Left hindlimb (tissue), 1 donor: ENCODE measurements at regions not wholly inside any gene's neighbourhood (a gene's known extent, or its start where the extent isn't known, plus 50 kb on each side); places are given as distances from the start of the nearest gene placed in this dataset.
A peak's percentile ranks its signal among the peaks of the same experiment; 100 is the strongest.

Source experiments
- DNase-seq: peaks from one replicate; pipeline ENCODE4 v3.0.0-alpha.2; 2018

DNA sequence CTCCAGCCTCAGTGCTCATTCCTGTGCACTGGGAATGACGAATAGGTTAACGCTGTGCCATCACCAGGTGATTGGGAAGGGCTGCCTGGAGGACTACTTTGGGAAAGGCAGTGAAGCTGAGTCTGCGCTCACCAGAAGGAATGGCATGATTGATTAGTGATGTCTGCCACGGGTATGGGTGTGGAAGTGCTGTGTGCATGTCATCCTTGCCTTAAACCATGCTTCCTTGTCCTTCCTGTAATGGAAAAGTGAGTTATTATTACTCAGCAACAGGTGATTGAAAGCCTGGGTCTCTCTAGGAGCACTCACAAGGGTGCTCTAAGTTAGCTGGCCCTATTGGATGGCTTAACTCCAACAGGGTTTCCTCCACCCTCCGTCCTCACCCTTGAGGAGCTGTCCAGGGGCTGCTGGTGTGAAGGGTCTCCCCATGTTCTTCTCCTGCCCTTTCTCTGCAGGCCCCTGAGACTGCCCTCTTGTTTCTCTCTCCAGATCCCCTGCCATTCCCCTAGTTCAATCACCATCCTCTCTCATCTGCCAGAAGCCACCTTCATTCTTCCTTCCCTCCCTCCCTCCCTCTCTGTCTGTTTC is 121.9 kb upstream of the NECTIN1 start:
- no peak for DNase-seq

DNA sequence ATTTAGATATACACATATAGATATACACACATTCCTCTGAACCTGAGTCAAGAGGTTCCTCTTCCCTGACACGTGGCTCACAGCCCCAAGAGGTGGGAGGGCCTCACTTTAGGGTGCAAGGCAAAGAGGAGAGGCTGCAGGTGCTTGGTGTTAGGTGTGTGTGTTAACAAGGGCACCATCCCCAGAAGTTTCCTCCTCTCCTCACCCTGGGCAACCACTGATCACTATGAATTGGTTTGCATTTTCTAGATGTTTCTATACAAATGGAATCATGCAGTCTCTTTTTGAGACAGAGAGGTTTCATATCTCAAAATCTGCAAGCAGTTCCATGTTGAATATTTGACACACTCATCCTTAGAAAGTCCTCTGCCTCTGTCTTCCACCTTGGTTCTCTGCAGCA is 120.9 kb upstream of the NECTIN1 start:
- no peak for DNase-seq

DNA sequence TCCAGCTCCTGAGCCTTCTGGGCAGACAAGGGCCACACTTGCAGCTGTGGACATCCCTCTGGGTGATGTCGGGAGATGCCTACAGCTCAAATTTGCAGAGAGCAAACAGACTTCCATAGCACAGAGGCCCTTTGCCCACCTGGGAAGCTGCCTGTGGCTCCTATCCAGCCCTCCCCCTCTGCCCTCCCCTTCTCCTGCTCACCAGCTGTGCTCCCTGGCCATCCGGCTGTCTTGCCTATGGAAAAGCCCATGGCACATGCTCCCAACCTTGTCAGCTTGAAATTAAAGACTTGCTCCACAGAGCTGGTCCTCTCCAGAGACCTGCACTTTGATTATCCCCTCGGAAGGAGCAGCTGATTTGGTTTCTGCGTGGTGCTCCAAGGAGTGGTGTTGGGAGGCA is 118.9 kb upstream of the NECTIN1 start:
- no peak for DNase-seq

DNA sequence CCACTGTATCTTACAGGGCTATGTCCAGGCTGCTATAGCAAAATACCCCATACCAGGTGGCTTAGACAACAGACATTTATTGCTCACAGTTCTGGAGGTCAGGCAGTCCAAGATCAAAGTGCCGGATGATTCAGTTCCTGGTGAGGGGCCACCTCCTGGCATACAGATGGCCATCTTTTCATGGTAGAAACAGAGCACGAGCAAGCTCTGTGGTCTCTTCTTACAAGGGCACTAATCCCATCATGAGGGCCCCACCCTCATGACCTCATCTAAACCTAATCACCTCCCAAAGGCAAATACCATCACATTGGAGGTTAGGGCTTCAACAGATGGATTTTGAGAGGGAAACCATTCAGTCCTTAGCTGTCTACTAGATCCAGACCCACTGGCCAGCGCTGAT is 117.4 kb upstream of the NECTIN1 start:
- no peak for DNase-seq

DNA sequence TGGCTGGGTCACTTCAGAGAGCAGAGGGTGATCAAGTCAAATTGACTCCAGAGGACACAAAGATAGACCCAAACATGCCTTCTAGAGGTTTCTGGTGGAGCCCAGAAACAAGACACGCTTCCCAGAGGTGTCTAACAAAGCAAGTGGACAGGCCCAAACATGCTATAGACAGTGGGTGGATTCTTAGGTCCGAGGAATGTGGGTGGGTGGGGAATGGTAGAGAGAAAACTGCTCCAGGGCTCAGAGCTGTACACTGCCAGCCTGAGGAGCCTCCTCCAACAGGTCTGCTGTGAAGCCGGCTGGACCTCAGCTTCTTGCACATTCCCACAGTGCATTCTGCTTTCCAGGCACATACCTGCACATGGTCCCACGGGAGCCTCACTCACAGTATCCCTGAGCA is 116.8 kb upstream of the NECTIN1 start:
- no peak for DNase-seq

DNA sequence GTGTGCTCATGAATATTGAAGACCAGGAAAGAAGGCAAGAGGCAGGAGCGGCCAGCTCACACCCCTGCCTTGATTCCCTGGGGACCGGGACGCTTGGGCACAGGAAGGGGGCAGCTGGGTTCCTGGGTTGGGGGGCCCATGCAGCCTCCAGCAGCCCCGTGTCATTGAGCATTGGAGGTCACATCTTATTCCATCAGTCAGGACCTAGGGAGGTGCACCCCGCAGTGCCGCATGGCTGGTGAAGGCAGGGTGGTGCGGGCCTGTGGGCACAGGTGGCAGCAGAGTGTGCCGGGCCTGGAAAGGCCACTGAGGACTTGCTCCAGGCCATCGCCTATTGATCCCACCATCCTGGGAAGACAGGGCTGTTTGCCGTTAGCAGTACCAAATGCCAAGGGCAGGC is 116.3 kb upstream of the NECTIN1 start:
- no peak for DNase-seq

DNA sequence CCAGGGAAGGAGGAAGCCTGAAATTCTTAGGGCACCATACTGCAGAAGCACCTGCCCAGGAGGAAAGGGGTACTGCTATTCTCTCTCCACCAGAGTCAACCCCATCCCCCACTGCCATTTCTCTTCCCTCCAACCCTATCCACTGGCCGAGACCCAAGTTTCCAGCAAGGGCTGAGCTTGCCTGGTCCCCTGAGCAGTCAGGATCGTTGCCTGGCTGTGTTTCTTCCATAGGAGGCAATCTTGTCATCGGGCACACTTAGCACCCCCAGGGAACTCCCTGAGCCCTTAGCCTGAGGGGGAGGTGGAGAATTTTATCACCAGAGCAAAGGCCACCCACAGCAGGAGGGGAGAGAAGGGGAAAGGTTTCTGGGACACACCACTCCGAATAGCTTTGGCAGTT is 115.8 kb upstream of the NECTIN1 start:
- DNase-seq: no peak

DNA sequence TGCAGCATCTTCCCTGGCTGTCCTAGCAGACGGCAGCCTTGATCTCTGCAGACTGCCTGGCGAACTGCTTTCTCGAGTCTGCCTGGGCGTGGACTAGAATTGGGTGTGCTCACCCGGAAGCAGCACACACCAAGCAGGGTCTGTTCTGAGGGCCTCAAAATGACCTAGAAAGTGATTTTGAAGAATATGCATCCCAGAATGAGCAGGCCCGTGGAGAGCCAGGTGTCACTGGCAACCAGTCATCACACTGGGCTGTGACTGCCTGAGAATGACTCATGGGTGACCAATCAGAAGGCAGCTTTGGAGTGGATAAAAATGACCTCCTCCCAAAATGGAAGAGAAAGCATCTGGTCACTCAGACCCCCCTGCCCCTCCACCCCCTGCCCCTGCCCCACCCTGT is 114.9 kb upstream of the NECTIN1 start:
- no peak for DNase-seq

DNA sequence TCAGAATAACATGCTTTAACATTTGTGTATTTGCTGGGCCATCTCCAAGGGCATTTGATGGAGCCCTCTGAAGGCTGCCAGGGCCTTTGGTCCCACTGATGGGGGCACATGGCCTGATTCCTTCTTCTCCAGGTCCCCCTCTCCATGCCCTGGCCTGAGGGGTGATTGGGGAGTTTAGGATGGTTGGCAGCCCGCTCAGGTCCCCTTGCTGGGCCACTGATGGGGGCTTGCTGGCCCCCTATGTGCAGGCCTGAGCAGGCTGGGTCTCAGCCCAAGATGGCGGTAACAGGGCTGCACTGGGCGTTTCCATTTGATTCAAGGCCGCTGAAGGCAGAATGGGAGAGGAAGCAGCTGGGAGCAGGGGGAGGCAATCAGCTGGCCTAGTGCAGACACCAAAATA is 113.7 kb upstream of the NECTIN1 start:
- DNase-seq: no peak

DNA sequence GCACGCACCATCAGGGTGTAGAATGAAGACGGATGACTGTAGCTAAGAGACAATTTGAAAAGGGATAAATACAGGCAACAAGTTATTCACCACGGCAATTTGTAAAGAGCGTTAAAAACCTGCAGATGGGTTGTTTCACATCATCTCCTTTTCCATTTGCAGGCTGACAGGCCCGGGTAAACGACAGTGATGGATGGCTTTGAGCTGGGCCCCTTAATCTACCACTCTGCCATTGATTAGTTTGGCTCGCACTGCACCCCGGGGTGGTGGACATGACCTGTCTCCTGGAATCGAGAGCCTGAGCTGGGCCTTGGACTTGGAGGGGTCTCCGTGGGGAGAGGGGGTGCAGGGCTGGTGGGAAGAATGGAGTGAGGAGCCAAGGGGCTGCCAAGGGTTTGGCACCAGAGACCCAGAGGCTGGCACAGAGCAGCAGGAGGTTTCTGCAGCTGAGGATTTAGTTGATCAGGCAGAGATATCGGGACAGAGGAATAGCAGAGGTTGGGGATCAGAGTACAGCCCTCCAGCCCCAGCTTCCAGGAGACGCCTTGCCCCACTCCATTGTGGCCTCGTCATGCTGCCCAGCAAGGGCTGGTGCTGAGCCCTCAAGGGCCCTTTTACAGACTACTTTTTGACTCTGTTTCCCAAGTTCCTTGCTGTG is 110.6 kb upstream of the NECTIN1 start:
- DNase-seq: no peak

DNA sequence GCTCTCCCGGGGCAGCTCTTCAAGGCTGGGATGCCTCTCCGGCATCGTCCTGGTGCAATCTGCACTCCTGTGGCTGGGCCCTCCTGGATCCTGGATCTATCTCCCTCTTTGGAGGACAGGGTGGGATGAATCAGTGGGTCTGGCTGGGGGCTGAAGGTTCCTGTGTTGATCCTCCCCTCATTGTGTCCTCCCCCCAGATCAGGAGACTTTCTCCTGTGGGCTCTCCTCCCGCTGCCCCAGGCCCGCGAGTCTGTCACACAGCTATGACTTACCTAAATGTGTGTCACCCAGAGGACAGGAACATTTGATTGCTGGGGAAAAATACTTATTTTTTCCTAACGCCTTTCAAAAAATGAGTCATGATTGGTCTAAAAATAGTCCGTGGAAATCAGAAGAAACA is 106.8 kb upstream of the NECTIN1 start:
- DNase-seq: no peak

DNA sequence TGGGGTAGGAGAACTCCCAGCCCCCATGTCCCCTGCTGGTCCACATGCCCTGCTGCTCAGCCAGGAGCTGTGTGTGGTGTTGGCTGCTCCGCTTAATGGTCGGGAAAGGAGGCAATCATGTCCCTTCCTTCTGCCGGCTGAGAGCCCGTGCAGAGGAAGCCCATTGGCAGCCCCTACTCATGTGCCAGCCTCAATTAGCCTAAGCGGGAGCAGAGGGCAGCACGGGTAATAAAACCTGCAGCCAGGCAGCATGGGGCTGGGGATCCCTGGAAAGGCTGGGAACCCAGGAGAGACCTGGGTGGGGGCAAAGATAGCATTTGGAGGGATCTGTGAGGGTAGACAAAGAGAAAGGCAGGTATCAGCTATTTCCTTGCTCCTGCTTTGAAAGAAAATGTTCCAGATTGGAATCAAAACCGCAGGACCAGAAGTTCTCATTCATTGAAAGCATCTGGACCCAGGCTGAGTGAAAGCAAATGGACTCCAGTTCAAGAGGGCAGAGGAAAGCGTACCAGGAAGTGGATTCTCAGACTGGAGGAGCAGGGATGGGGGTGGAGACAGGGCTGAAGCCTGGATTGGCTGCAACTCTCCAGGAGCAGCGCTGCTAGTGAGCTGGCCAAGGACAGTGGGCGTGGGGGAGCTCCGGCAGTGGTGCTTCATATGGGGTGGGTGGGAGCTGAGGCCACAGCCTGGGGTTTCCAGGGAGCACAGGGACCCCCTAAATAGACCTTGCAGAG is 103.4 kb upstream of the NECTIN1 start:
- DNase-seq: peak; percentile 62

DNA sequence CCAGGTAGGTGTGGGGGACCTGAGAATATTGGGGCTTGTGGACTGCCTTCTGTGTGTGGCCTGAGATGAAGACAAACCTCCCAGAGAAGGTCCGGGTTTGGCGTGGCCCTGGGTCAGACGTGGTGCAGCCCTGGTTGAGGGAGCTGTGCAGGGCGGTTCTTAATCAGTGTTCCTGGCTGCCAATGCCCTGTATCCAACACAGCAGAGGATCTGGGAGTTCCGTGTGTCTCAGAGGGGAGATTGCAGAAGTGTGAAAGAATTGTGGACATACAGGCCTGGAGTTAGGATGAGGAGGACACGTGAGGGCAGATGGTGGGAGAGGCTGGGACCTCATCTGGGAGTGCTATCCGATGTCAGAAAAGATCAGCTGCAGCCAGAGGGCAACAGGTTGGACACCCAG is 102.0 kb upstream of the NECTIN1 start:
- no peak for DNase-seq

DNA sequence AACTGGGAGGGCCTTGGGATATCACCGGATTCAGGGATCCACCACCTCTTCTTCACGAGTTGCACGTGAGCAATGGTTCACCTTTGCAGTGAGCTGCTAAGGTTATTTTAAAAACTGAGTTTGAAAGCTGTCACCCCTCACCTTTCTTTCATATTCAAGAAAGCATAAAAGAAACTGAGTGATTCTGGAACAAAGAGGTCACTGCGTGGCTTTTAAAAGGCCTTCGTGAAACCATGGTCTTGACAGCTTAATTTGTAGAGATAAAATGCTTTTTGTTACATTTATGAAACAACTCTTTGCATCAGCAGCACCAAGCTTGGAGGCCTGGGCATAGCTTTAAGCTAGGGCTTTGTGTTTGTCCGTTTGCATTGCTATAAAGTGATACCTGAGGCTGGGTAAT is 101.4 kb upstream of the NECTIN1 start:
- DNase-seq: no peak

DNA sequence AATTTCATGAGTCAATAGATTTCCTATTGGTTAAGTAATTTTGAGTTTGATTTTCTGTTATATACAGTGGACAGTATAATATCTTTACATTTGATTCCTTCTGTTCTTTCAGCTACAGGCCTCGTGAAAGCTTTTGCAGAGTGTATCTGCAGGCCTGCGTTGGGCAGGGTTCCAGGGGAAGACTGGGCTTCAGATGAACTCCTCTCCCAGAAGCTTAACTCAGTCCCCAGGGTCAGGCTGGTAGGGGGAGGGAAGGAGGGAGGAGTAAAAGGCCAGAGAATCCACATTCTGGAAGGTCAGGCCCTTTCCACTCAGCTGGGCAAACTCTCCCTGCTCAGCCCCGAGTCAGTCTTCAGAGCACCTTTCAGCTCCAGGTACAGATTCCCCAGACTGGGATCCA is 100.4 kb upstream of the NECTIN1 start:
- no peak for DNase-seq

DNA sequence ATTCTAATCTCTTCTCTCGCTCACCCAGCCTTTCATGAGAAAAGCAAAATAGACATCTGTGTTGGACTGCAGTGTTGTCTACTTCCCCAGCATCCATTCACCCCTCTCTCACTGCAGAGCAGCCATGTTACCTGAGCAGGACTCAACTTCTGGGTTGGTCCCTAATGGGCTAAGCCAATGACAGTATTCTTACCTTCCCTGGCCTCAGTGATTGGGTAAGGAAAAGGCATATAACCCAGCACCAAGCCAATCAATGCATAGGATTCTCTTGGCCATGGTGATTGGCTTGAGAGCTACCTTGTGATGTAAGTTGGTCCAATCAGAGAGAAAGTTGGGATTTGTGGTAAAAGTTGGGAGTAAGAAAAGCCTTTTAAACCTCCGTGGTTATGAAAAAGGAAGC is 99.8 kb upstream of the NECTIN1 start:
- DNase-seq: no peak

DNA sequence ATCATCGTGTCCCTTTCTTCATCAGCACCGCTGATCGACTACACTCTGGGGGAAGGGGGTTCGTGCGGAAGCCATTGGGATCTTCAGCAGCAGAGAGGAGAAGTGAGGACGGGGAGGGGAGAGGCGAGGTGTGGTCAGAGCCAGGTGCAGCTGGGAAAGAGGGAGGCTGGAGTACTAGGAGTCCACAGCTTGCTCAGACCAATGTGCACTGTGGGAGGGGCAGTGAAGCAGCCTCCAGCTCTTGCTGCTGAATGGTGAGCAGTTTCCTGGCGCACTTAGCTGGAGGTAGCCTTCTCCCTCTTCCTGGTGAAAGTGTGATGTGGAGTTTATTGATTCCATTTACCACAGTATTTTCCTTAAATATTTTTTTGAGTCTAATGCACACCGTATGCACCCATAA is 99.0 kb upstream of the NECTIN1 start:
- no peak for DNase-seq

DNA sequence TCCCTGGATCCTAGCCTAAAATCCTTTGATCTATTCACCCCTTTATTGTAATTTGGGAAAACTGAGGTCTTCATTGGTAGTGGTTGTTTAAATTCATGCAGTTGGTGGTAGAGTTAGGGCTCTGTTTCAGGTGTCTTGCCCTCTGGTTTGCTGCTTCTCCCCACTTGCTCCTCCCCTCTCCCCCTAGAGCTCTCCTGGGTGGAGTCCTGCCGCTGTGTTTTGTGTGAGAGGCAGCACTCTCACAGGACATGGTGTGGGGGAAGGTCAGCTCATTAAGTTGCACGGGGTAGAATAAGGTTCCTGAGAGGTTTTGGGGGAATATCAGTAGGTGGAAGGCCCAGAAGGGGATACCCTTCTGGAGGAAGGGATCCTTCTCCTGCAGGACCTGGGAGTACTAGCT is 98.1 kb upstream of the NECTIN1 start:
- DNase-seq: no peak

DNA sequence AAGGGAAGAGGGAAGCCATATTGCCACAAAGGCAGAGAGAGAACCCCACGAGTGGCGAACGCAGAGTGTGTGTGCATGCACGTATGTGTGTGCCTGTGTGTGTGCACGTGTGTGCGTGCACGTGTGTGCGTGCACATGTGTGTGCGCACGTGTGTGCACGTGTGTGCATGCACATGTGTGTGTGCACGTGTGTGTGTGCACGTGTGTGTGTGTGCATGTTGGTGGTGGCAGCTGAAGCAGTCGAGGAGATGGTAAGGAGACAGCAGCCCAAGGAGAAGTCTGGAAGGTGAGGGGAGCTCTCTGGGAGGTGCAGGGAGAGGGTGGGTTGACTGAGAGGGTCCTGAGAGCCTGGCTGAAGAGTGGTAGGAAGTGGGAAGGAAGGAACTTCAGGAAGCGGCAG is 94.1 kb upstream of the NECTIN1 start:
- no peak for DNase-seq

DNA sequence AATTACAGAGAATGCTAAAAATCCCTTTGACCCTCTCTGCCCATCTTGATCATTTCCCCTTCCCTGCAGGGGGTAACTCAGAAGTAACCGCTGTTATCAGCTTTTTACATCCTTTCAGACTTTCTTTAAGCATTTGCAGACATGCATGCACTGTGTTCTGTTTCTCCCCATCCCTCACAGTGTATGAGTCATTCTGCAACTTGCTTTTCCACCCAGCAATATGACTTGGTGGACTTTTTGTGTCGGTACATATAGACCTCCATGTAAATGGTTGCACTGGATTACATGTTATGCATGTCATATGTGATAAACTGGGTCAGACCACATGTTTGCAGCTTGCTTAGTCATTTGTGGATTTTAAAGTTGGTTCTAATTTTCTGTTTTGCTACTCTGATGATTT is 87.7 kb upstream of the NECTIN1 start:
- no peak for DNase-seq

DNA sequence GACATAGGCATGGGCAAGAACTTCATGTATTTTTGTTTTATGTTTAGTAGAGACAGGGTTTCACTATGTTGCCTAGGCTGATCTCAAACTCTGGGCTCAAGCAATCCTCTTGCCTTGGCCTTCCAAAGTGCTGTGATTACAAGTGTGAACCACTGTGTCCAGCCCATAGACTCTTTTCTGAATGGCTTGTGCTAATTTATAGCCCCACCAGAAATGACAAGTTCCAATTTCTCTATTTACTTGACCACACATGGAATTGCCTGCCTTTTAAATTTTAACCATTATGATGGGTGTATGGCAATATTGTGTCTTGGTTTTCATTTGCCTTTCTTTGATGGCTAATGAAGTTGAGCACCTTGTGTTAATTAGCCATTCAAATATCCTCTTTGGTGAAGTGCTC is 85.8 kb upstream of the NECTIN1 start:
- no peak for DNase-seq

DNA sequence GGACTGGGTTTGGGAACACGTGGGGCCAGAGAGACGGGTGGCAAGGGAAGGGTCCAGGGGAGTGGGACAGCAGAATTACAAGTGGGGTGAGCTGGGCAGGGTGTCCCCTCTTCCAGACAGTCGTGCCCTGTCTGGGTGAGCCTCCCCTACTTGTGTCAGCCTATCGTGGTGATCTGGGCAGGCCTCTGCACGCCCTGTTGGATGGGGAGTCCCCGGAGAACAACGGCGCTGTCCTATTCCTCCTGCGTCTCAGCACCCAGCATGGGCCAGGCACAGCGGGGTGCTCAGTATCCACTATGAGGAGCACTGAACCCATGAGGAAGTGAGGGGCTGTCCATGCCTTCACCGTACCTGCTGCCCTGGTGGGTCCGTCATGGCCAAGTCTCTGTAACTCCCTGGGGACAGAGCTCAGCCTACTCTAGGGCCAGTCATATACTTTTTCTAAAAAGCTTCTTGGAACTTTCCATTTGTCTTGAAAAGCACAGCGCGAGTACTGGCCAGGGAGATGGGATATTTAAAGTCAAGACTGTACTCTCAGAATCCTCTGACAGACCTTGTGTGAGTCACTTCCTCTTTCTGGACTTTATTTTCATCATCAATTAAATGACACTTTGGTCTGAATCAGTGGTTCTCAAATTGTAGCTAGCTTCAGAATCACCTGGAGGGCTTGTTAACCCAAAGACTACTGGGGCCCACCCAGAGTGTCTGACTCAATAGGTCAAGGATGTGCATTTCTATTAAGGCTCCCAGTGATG is 81.7 kb upstream of the NECTIN1 start:
- no peak for DNase-seq

DNA sequence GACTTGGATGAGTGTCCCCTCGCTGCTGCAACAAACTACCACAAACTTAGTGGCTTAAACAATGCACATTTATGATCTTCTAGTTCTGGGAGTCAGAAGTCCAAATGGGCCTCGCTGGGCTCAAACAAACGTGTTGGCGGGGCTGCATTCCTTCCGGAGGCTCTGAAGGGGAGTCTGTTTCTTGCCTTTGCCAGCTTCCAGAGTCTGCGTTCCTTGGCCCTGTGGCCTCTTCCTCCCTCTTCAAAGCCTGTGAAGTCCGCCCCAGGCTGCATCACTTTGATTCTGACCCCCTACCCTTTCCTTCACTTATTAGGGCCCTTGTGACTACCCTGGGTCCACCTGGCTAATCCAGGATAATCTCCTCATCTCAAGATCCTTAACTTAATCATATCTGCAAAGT is 80.3 kb upstream of the NECTIN1 start:
- DNase-seq: no peak
